Activated CD4-positive, alpha-beta T cell treated with anti-CD3 and anti-CD28 coated beads for 24 hours (primary cell): ENCODE measurements at regions not wholly inside any gene's neighbourhood (a gene's known extent, or its start where the extent isn't known, plus 50 kb on each side); places are given as distances from the start of the nearest gene placed in this dataset.
A peak's percentile ranks its signal among the peaks of the same experiment; 100 is the strongest.

Source experiments
- DNase-seq, 2 donors: peaks; one replicate each; pipeline ENCODE4 v3.0.0-alpha.2; 2020; ENCODE audit warnings: low read depth in 2 of 2

DNA sequence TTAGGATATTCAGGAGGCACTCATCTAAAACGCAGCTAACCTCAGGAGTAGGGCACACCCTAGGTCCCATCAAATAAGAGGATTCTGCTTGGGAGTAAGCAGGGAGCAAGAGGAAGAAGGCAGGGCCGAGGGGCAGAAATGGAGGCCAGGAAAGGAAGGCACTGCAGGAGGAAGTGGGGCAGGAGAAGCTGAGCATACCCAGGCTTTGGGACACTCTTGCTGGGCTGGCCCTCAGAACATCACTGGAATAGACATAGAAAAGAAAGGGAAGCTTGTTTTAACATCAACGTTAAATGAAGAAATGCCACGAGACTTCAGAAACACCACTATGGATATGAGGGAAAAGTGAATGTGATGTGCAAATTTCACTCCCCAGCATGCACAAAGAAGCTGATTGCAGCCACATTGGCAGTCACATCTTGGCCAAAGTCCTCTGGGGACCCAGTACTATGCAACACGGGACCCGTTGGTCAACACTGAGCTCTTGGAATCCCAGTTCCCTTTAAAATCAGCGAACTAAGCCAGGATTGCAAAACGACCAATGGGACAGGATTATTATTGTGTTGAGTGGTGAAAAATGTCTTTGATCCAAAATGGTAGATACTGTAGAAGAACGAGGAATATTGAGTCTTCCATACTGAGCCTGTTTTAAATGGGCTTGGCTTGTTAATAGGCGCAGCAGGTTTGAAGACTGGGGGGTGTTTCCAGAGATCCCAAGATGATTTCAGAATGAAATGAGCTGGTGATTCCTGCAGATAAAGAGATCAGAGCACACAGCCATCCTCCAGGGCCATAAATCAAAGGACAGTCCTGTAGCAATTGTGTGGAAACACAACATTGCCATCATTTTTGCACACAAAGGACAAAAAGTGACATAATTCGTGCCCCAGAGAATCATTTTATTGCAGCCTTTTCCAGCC lies 152.4 kb downstream of the TOMM20 start:
- no peak for DNase-seq

DNA sequence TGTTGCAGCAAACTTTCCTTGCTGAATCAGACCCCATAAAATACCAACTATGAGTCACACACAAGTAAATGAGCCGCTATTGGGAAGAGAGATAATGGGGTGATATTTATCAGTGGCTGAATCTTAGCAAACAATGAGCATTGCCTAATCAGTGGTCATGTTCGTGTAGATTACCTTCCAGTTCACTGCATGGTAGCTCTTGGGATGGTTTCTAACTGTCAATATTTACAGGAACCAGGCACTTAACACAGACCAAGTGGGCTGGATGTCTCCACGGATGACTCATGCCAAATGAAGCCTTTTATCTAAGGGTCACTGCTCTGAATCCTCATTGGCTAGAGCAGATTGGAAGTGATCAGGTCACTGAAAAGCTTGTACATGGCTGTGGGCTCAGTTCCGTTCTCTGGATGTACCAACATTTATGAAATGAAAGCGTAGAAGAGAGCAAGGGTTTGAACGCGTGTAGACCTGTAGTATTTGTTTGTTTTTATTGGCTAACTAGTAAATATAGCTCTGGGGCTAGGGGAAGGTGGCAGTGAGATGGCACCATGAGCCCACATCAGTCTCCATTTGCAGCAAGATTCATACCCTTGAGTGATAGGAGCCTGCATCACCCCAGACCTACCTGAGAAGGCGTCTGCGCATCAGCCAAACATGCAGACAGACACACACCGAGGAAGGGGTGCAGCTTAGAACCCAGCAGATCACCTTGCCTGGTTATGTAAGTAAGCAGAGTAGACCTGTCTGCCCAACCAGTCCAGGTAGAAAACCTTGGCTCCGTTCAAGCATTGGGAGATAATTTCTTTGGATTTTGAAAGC lies 153.3 kb downstream of the TOMM20 start:
- no peak for DNase-seq

DNA sequence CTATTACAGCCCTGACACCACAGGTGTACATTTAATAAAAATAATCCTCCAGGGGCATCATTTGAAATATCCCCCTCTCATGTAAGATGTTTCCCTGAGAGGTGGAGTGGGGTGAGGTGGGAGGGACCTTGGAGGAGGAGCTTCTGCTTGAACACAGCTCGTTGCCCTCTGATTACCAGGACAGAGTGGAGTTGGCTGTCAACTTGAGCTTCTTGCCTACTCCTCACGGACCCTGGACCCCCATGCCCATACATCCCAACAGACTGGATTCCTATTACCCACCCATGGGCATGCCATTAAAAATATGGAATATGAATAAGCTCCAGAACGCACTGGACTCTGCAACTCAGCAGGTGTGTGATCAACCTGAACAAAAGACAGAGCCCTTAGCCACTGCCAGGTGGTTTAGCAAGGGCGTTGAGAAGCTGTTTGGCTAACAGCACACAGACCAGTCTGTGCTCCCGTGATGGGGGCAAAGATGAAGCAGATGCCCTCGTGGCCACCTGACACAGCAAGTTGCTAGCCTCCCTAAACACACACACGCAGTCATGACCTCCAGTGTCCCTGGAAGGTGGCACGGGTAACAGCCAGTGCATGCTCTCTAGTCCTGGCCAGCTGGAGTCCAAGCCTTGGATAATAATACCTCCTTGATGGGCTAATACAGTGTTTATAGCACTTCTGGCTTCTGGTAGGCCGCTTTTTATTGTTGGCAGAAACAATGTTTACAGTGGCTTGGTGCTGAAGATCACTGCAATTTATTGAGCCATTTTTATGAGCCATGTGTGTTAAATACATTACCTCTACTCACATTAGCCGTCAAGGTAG lies 155.0 kb downstream of the TOMM20 start:
- DNase-seq, result no peak

DNA sequence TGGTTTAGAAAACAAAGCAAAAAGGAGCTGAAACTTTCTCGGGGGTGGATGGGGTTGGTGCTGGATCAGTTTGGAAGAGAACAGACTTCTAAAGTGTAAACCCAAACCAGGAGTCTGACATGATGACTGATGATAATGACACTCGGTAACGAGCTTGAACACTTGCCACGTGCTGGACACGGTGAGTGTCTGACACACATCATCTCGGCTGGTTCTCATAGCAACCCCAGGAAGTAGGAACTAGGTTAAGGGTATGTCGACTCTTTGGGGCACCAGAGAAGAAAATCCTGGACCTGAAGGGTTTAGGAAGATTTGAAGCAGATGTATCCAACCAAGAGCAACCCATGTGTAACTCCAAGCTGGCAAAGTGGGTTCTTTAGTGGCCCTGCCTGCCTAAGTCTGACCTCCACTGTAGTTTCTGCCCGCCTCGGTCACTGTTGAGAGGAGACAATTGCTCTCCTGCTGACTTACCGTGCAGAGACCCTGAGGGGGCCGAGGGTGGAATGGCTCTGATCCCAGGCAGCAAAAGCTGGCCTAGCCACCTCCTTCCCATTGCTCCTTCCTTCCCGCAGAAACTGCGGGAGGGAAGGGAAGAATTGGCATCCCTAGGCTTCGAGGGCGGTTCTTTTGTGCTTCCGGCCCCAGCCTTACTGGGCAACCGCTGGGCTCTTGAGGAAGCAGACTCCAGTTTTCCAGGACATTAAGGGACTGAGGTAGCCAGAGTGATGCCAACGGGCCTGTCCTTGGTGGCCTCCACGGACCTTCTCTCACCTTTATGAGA lies 156.0 kb downstream of the TOMM20 start:
- no peak for DNase-seq

DNA sequence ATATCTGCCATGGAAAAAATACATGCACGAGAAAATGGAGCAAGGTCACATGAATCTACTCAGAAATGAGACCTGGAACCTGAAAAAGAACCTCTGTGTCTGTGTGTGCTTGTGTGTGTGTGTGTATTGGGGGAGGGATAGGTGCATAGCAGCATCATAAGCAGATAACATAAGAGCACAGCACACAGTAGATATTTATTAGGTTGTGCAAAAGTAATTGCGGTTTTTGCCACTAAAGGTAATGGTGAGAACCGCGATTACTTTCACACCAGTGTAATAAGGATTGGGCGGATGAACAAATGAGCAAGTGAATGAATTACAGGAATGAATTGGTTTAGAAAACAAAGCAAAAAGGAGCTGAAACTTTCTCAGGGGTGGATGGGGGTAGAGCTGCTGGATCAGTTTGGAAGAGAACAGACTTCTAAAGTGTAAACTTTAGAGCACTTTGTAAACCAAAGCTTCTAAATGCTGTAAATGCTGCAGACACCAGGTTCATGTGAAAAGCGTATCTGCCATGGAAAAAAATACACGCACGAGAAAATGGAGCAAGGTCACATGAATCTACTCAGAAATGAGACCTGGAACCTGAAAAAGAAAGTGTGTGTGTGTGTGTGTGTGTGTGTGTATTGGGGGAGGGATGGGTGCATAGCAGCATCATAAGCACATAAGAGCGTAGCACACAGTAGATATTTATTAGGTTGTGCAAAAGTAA lies 156.9 kb downstream of the TOMM20 start:
- no peak for DNase-seq

DNA sequence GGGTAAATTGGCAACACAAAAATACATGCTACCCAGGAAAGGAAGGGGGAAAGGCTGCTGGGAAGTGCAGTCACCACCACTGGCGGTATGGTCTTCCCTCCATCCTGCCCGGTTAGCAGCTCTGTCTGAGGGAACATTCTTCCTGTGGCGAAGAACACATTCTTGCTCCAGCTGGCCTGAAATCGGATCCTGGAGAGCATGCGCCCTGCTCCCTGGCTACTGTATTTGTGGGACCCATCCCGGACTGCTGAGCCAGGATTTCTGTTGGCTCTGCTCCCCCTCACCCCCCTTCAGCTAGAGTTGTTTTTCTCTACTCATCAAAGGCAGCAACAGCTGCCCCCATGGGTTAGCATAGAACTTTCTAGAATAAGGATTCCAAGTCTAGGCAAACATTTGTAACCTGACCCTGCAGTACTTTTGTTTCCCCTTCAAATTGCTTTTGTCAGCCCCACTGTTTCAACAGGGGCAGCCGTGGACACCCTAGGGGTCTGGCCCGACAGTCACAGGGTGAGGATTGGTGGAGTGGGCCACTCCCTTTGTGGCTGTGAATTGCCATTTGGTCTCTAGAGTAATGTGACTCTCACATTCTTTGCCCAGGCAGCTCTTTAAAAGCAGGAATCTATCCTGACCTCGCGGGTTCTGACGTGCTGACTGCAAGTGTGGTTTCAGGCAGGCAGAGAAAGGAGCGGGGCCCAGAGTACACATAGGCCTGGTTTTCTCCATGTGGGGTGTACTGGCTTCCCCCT lies 157.7 kb downstream of the TOMM20 start:
- no peak for DNase-seq

DNA sequence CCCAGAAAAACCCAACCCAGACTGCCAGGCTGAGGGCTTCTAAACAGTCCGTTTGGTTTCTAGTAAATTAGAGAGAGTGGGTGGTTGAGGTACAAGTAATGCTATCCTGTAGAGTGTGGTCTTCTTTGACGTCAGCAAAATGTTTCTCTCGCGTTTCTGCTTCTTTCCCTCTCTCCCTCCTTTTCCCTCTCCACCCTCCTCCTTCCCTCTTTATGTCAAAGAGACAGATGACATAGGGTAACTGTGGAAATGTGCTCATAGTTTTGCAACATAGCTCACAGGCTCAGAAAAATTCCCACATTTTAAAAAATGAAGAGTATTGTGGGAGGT lies 158.3 kb downstream of the TOMM20 start:
- no peak for DNase-seq

DNA sequence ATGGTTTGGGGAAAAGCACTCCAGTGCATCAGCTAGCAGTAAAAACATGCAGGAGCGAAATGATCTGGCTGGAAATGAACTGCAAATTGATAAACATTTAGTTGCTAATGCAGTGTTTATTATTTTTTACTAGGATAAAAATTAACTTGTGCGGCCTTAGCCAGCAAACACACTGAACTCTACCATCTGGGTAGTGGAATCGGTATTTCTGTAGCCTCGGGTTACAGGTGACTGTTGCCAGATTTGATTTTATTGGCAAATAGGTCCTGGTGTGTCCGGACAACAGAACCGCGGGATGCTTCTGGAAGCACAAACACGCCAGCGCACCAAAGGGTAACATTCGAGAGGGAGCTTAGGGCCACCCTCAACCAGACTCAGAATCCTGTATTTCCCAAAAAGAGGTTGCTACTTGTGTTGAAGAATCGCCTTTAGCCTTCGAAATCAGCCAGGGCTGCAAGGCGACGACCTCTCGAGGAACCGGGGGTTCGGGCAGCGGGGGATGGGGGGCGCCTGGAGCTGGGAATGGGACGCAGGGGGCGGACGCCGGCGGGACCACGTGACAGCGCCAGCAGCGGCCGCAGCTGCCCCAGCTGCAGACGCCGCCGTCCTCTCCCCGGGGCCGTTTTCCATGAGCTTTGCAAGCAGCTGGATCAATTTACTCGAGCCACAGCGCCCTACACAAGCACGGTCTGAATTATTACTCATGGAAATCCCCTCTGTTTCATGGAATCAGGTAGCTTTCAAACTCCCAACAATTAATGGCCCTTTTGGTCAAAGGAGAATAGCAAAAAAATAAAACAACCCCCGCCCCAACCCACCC lies 158.8 kb downstream of the TOMM20 start:
- no peak for DNase-seq

DNA sequence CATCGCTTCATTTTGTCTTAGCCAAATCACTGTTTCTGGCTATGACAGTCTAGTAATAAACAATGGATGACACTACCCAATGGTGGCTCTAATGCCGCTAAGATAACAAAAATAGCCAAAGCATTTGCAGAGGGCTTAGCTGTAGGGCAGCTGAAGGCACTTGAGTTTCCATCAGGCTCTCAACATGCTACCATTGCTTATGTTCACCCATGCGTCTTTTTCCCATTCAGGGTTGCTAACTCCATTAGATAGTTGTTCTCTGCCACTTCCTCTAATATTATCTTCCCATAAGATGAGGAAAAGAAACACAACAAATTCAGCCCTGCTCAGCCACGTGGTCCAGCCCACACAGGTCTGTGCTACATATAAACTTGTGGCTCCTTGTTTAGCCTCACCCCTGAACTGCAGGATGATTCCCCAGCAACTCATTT lies 159.6 kb downstream of the TOMM20 start:
- DNase-seq, result no peak

DNA sequence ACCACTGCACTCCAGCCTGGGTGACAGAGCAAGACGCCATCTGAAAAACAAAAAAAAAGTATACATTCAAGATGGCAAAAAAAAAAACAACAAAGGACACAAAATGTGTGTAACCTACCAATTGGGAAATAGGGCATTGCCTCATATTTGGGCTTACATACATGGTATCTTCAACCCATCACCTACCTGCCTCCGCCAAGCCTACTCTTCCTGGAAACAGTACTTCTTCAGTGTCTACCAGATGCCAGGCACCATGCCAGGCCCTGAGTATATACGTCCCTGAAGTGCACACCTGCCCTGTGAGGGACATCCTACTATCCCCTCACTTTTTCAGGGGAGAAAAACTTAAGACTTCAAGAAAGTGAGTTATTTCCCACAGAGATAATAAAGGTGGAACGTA lies 160.2 kb downstream of the TOMM20 start:
- no peak for DNase-seq

DNA sequence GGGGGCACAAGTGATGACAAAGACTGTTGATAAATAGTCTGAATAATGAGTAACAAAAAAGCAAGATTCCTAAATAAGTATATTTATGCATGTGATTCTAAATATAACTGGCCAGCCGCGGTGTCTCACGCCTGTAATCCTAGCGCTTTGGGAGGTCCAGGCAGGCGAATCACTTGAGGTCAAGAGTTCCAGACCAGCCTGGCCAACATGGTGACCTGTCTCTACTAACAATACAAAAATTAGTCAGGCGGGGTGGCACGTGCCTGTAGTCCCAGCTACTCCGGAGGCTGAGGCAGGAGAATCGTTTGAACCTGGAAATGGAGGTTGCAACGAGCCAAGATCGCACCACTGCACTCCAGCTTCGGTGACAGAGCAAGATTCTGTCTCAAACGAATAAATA lies 161.5 kb downstream of the TOMM20 start:
- DNase-seq, result no peak

DNA sequence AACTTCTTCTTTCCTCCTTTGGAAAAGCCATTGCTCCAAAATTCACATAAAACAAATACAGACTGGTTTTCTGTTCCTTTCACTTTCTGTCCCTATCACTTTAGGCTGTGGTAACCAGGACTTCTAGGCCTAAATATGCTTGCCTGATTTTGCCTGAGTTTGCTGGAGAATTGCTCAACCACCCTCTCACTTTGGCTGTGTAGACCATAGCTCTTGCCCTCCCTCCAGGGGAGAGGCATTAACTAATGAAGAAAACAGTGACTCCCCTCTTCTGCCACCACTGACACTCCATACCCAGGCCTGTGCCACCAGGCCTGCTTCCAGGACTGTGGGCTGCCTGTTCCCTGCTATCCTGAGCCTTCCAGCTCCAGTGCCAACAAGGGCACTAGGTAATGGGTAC lies 163.5 kb downstream of the TOMM20 start:
- DNase-seq, result no peak

DNA sequence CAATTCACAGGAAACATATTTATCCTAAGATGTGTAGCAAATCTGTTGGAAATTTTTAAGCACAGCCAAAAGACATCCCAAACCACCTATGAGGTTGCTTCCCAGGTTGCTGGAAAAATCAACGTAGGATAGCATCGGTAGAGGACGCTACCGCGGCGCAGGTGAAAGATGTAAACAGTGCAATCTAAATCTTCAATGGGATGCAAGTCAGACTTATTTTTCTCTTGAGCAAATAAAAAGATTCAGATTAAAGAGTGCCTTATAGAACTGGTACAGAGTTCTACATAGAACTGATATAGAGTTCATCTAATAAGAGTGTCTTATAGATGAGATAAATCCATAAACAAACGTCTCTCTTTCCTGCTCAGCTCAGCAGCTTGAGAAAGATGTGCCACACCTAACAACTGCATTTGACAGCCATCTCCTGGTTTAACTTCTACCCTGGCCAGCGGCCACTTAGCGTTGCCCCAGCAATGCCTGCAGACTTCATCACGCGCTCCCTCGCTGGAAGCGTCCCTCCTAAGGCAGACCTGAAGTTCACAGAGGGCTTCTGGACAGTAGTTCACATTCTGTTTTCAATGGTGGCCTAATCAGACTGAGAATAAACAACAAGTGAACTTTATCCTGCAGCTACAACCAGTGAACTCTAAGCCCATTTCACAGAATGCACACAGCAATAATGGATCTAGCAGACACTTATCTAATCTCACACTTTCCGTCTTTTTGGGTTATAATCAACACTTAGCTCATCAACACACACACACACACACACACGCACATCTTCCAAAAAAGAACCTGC lies 164.5 kb downstream of the TOMM20 start:
- DNase-seq, result no peak

DNA sequence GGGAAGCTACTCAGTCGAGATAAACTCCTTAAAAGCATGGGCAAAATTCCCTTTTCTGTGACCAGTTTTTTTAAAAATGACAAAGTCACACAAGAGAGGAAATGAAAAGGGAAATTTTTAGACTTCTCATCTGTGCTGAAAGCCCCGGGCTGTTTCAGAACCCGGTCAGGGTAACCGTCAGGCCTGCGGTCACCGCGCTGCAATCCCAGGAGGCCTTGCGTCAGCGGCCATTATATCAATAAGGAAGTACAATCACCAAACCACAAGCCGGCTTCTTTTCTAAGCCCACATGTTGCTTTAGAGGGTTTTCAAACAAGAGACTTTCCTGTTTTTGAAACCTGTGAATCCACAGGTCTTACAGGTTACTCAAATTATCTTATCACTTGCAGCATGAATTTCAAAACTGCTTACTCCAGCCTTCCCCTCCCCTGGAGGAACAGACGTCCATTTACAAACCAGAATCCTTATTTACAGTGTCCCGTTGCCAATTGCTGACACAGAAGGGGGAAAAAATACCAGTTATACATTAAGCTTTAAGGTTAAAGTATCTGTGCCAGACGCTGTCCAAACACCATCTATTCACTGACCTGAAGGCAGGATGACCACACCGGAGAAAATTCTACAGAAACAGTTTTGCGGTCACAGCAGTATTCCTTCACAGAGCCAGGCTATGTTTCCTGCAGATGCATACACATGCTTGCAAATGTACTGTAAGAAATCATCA lies 165.3 kb downstream of the TOMM20 start:
- DNase-seq, result peak; percentile 73 to 80

DNA sequence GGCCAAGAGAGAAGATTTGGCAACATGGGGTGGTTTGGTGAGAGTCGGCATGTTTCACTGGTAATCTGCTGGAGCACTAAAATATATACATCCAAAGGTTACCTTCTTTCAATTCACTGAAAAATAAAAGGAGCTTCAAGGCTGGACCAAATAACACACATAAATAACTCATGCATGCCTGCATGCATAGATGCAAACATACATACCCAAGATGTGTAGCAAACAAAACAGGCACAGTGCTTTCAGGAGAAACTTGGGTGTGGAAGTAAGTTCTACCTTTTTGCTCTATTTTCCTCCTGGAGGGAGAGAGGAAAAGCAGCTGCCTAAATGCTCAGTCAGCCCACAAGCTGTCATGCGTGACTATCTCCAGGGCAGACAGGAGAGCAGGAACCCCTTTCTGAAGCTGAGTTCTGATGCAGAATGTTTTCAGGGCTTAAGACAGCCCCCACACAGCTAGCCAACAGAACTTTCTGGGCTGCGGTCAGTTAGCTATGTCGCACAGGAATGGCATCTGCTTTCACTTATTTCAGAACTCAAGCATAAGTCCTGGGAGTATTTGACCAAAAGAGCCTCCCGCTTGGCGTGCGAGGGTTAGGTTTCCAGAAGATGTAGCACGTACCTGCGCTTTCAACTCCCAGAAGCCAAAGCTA lies 166.2 kb downstream of the TOMM20 start:
- DNase-seq, result no peak

DNA sequence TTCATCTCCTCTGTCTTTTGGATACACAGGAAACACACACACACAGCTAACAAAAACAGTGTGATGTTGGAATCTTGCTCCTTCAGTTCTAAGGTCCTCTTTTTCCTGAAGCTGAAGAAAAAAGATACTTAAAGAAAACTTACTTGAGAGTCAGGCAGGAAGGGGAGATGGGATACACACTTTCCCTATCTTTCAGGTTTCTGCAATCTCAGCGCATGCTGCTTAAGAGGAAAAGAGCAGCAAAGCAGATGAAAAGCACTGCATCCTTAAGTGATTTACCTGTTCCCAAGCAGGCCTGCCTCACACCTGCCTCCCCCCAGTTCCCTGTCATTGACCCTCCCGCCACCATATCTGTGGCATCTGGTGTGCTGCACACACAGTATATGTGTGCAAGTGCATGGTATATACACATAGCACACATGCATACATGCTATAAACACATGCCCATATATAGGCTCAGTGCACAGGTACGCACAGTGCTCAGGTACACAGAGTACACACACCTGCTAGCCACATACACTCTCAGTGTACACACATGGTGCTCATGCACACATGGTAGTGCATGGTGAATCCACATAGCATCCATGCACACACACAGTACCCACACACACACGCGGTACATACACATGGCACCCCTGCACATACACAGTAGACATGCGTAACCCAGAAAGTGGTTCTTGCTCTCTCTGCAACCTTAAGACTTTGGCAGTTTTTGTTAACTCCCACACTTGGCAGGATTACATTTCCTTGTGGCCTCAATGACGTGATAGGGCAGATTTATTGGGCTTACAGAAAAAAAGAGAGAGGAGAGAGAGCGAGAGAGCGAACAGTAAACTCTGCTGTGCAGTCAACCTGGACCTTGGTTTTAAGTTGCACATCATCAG lies 166.9 kb downstream of the TOMM20 start:
- DNase-seq, result no peak
